ENCODE measurements at regions not wholly inside any gene's neighbourhood (a gene's known extent, or its start where the extent isn't known, plus 50 kb on each side); places are given as distances from the start of the nearest gene placed in this dataset.
"Not testable (repeated sequence)": the region's sequence is repeated elsewhere in the genome, so short reads cannot be mapped to it uniquely, and the experiment has no call there.

- H3K27me3 ChIP-seq (ENCODE audit: insufficient read depth, poor library complexity, severe bottlenecking): no peaks in the 10 kb centered on the region
- DNase-seq (ENCODE audit: low read depth in 1 of 2, low spot score in 1 of 2): no peak
- TF ChIP-seq GABPA (IDR thresholded peaks at IDR 0.05; ENCODE audit: low read depth): no peak
- no peak for TF ChIP-seq SPI1 (IDR thresholded peaks at IDR 0.05; ENCODE audit: borderline replicate concordance, low read depth)
- no peak for TF ChIP-seq CTCF (IDR thresholded peaks at IDR 0.05; ENCODE audit: insufficient read depth, low read length)
- TF ChIP-seq REST (IDR thresholded peaks at IDR 0.05; ENCODE audit: insufficient replicate concordance, low read depth): no peak
- TF ChIP-seq POLR2AphosphoS5 (IDR thresholded peaks at IDR 0.05; ENCODE audit: low read depth): no peak
- no peak overlapping the region for H3K27ac ChIP-seq (replicated peaks)
- H3K4me3 ChIP-seq (replicated peaks; ENCODE audit: insufficient read depth, low read length): no peak overlapping the region
Measured at GRCh38 chr16:72635104-72635503, 412.8 kb downstream of the ZFHX3 start.

- H3K27ac ChIP-seq (replicated peaks); H3K4me3 ChIP-seq (replicated peaks; ENCODE audit: insufficient read depth, low read length); DNase-seq (ENCODE audit: low read depth in 1 of 2, low spot score in 1 of 2); H3K27me3 ChIP-seq (ENCODE audit: insufficient read depth, poor library complexity, severe bottlenecking): not testable (repeated sequence)
Measured at GRCh38 chr16:72627182-72627896, 420.6 kb downstream of the ZFHX3 start.

GRCh38 chr16:72626623-72627022 lies 421.3 kb downstream of the ZFHX3 start:
- H3K27me3 ChIP-seq (ENCODE audit: insufficient read depth, poor library complexity, severe bottlenecking): no peaks in the 10 kb centered on the region
- no peak for DNase-seq (ENCODE audit: low read depth in 1 of 2, low spot score in 1 of 2)
- no peak for TF ChIP-seq REST (IDR thresholded peaks at IDR 0.05; ENCODE audit: insufficient replicate concordance, low read depth)
- TF ChIP-seq POLR2AphosphoS5 (IDR thresholded peaks at IDR 0.05; ENCODE audit: low read depth): no peak
- TF ChIP-seq SPI1 (IDR thresholded peaks at IDR 0.05; ENCODE audit: borderline replicate concordance, low read depth): no peak
- TF ChIP-seq GABPA (IDR thresholded peaks at IDR 0.05; ENCODE audit: low read depth): no peak
- no peak for TF ChIP-seq CTCF (IDR thresholded peaks at IDR 0.05; ENCODE audit: insufficient read depth, low read length)
- no peak overlapping the region for H3K27ac ChIP-seq (replicated peaks)
- H3K4me3 ChIP-seq (replicated peaks; ENCODE audit: insufficient read depth, low read length): no peak overlapping the region

- no peak for DNase-seq (ENCODE audit: low read depth in 1 of 2, low spot score in 1 of 2)
- no peak for TF ChIP-seq CTCF (IDR thresholded peaks at IDR 0.05; ENCODE audit: insufficient read depth, low read length)
- no peak for TF ChIP-seq POLR2AphosphoS5 (IDR thresholded peaks at IDR 0.05; ENCODE audit: low read depth)
- TF ChIP-seq GABPA (IDR thresholded peaks at IDR 0.05; ENCODE audit: low read depth): no peak
- no peak for TF ChIP-seq REST (IDR thresholded peaks at IDR 0.05; ENCODE audit: insufficient replicate concordance, low read depth)
- TF ChIP-seq SPI1 (IDR thresholded peaks at IDR 0.05; ENCODE audit: borderline replicate concordance, low read depth): no peak
- no peaks in the 10 kb centered on the region for H3K27me3 ChIP-seq (ENCODE audit: insufficient read depth, poor library complexity, severe bottlenecking)
- H3K27ac ChIP-seq (replicated peaks): no peak overlapping the region
- H3K4me3 ChIP-seq (replicated peaks; ENCODE audit: insufficient read depth, low read length): no peak overlapping the region
Measured at GRCh38 chr16:72621651-72622050, 426.3 kb downstream of the ZFHX3 start.

Data from HL-60 (cell line).